ENCODE measurements at regions not wholly inside any gene's neighbourhood (a gene's known extent, or its start where the extent isn't known, plus 50 kb on each side); places are given as distances from the start of the nearest gene placed in this dataset.

- no peak for TF ChIP-seq POLR2A (IDR thresholded peaks at IDR 0.05)
Observed at GRCh38 chr11:130531061-130531460, 82.6 kb downstream of the ADAMTS15 start.

GRCh38 chr11:130533113-130533798 is 84.8 kb downstream of the ADAMTS15 start:
- Histone ChIP-seq H3K27ac (no peak overlapping the region), H3K9me3 (no peaks in the 10 kb centered on the region), H3K4me3 (no peak overlapping the region), H3K4me1 (peaks cover 0 to 10% (median 0%) of the 10 kb centered on the region in 6 donors), H3K27me3 (replicated peaks in 1 of 7) (peaks cover 0 to 15% (median 0%) of the 10 kb centered on the region in 7 donors), H3K36me3 (no peaks in the 10 kb centered on the region)
- whole genome bisulfite sequencing, 5 donors = 77 to 92% (median 84%) methylated on average over 12 of the region's 12 CpGs
- intact Hi-C loops (cut with DNase I; ENCODE audit: low total_unique reads) = no loop called here
- TF ChIP-seq POLR2AphosphoS5 (IDR thresholded peaks at IDR 0.05) = no peak
- TF ChIP-seq CTCF (IDR thresholded peaks at IDR 0.05 in 8 of 11, conservative IDR thresholded peaks at IDR 0.05 in 3 of 11) = no peak
- TF ChIP-seq POLR2A (IDR thresholded peaks at IDR 0.05) = no peak
- no peak for DNase-seq

More at GRCh38 chr11:130531061-130531460, 82.6 kb downstream of the ADAMTS15 start:
- Histone ChIP-seq H3K36me3 (no peaks in the 10 kb centered on the region), H3K4me3 (no peak overlapping the region), H3K27me3 (replicated peaks in 1 of 7) (peaks cover 0 to 15% (median 0%) of the 10 kb centered on the region in 7 donors), H3K27ac (no peak overlapping the region), H3K4me1 (peaks cover 0 to 15% (median 0%) of the 10 kb centered on the region in 6 donors), H3K9me3 (no peaks in the 10 kb centered on the region)
- 67 to 82% (median 75%) methylated on average over 2 of the region's 2 CpGs for WGBS, 5 donors
- DNase-seq = no peak
- intact Hi-C loops (cut with DNase I; ENCODE audit: low total_unique reads) = no loop called here

GRCh38 chr11:130533871-130534270 is 85.4 kb downstream of the ADAMTS15 start:
- H3K27me3 ChIP-seq (replicated peaks in 1 of 7) = peaks cover 0 to 15% (median 0%) of the 10 kb centered on the region in 7 donors
- no peak overlapping the region for H3K4me3 ChIP-seq
- DNase-seq = no peak
- intact Hi-C loops (cut with DNase I; ENCODE audit: low total_unique reads) = no loop called here
- H3K9me3 ChIP-seq = no peaks in the 10 kb centered on the region
- TF ChIP-seq CTCF (IDR thresholded peaks at IDR 0.05 in 8 of 11, conservative IDR thresholded peaks at IDR 0.05 in 3 of 11) (no peak), POLR2A (IDR thresholded peaks at IDR 0.05) (no peak), POLR2AphosphoS5 (IDR thresholded peaks at IDR 0.05) (no peak)
- WGBS, 5 donors = 83 to 98% (median 89%) methylated on average over 5 of the region's 5 CpGs
- no peaks in the 10 kb centered on the region for H3K36me3 ChIP-seq
- peaks cover 0 to 3% (median 0%) of the 10 kb centered on the region in 6 donors for H3K4me1 ChIP-seq
- H3K27ac ChIP-seq = no peak overlapping the region

GRCh38 chr11:130534551-130534950 is 86.1 kb downstream of the ADAMTS15 start:
- Histone ChIP-seq H3K36me3 (no peaks in the 10 kb centered on the region), H3K4me1 (no peaks in the 10 kb centered on the region), H3K27ac (no peak overlapping the region), H3K4me3 (no peak overlapping the region), H3K9me3 (no peaks in the 10 kb centered on the region), H3K27me3 (replicated peaks in 1 of 7) (peaks cover 0 to 15% (median 0%) of the 10 kb centered on the region in 7 donors)
- 79 to 90% (median 84%) methylated on average over 10 of the region's 10 CpGs for WGBS, 5 donors
- intact Hi-C loops (cut with DNase I; ENCODE audit: low total_unique reads) = no loop called here
- TF ChIP-seq CTCF (IDR thresholded peaks at IDR 0.05 in 8 of 11, conservative IDR thresholded peaks at IDR 0.05 in 3 of 11) (no peak), POLR2A (IDR thresholded peaks at IDR 0.05) (no peak), POLR2AphosphoS5 (IDR thresholded peaks at IDR 0.05) (no peak)
- no peak for DNase-seq

Data from spleen (tissue), 11 donors.